K562 (cell line): ENCODE measurements at regions not wholly inside any gene's neighbourhood (a gene's known extent, or its start where the extent isn't known, plus 50 kb on each side); places are given as distances from the start of the nearest gene placed in this dataset.

Source experiments
- ATAC-seq: fragments of 200-7000 bp; cut with Tn5 transposase; 3 replicates; pipeline ENCODE4 v1.9.1; 2020; ENCODE audit warnings: moderate library complexity
- BruUV-seq: library from RNA; stranded (reverse); fragments of 400-500 nt; replicated peaks from 2 replicates; lab custom pipeline; 2021; lab: Mats Ljungman, UMichigan
- CTCF ChIA-PET: fragments of 300-600 bp; formaldehyde crosslinking; extraction: SDS; loops from one replicate; lab custom pipeline; 2021; ENCODE audit warnings: low intra/inter-chr PET ratio; lab: Yijun Ruan, JAX
- POLR2A ChIA-PET: fragments of 300-600, 350-650 bp; sonication (Branson Sonifier 250); formaldehyde crosslinking; extraction: SDS; loops from one replicate; lab custom pipeline; 2021; ENCODE audit warnings: antibody characterized with exemption, inconsistent platforms; lab: Yijun Ruan, JAX
- DNase-seq, 4 experiments: peaks; one replicate each; pipeline versions ENCODE4 v3.0.0 to v3.0.0-alpha.2; 2011 to 2018; ENCODE audit warnings: low spot score in 3 of 4, mixed read lengths in 3 of 4; ENCODE audit errors: extremely low read depth in 1 of 4
- FAIRE-seq: peaks from 2 replicates; lab custom pipeline; 2011; peaks lifted over from hg19 to GRCh38; lab: Jason Lieb, UNC
- H2AFZ ChIP-seq: 2 replicates; pipeline ENCODE4 v1.6.0; 2011; ENCODE audit warnings: low read depth, low read length, control low read depth, inconsistent platforms
- H3K27ac ChIP-seq: fragments of 200-600 bp; 3 replicates; pipeline ENCODE4 v1.8.0; 2011; ENCODE audit warnings: low read depth, mild to moderate bottlenecking, control low read depth, inconsistent platforms, low read length, moderate library complexity, mixed read lengths; ENCODE audit errors: extremely low read depth
- H3K27me3 ChIP-seq, 2 experiments: fragments of 300-600 bp in 1 of 2; 2 replicates in 1 of 2; 3 replicates in 1 of 2; pipeline versions ENCODE4 v1.6.0 to v1.8.0; 2011; ENCODE audit warnings: inconsistent platforms in 2 of 2, low read length in 2 of 2, mild to moderate bottlenecking in 1 of 2, mixed read lengths in 1 of 2, moderate library complexity in 1 of 2; ENCODE audit not compliant: control insufficient read depth in 2 of 2, insufficient read depth in 2 of 2
- H3K36me3 ChIP-seq: fragments of 300-600 bp; 3 replicates; pipeline ENCODE4 v1.8.0; 2011; ENCODE audit warnings: mild to moderate bottlenecking, low read length, inconsistent platforms; ENCODE audit not compliant: control insufficient read depth, insufficient read depth
- H3K4me1 ChIP-seq, 2 experiments: fragments of 200-600 bp in 1 of 2; replicated peaks in 1 of 2; 2 replicates in 1 of 2; 3 replicates in 1 of 2; pipeline versions ENCODE4 v1.5.1 to v1.8.0; 2011; ENCODE audit warnings: inconsistent platforms in 2 of 2, low read length in 2 of 2, mild to moderate bottlenecking in 1 of 2, mixed read lengths in 1 of 2, moderate library complexity in 1 of 2; ENCODE audit not compliant: control insufficient read depth in 2 of 2, insufficient read depth in 2 of 2
- H3K4me2 ChIP-seq: 2 replicates; pipeline ENCODE4 v1.6.1; 2011; ENCODE audit warnings: low read length, control low read depth, inconsistent platforms, mixed read lengths; ENCODE audit not compliant: insufficient read depth
- H3K4me3 ChIP-seq: fragments of 200-600 bp; sonication (generic), shearing (Covaris generic); 2 replicates; pipeline ENCODE4 v1.5.1; 2016; ENCODE audit warnings: control low read depth, inconsistent platforms
- H3K79me2 ChIP-seq: fragments of 200-600 bp; 3 replicates; pipeline ENCODE4 v1.8.0; 2011; ENCODE audit warnings: low read length, inconsistent platforms; ENCODE audit not compliant: control insufficient read depth, insufficient read depth
- H3K9ac ChIP-seq, 2 experiments: 2 replicates each; pipeline versions ENCODE4 v1.6.0 to v1.6.1; 2011; ENCODE audit warnings: low read depth in 2 of 2, low read length in 2 of 2, control low read depth in 1 of 2, inconsistent platforms in 1 of 2, mild to moderate bottlenecking in 1 of 2, mixed read lengths in 1 of 2; ENCODE audit not compliant: insufficient read depth in 1 of 2
- H3K9me1 ChIP-seq: one replicate; pipeline ENCODE4 v1.6.0; 2011; ENCODE audit warnings: inconsistent platforms, mild to moderate bottlenecking, low read length, moderate library complexity; ENCODE audit not compliant: control insufficient read depth, insufficient read depth
- H3K9me3 ChIP-seq: replicated peaks from 2 replicates; pipeline ENCODE4 v1.5.1; 2011; ENCODE audit warnings: low read depth, low read length, inconsistent platforms; ENCODE audit not compliant: control insufficient read depth, insufficient read depth
- H4K20me1 ChIP-seq: replicated peaks from 2 replicates; pipeline ENCODE4 v1.6.1; 2011; ENCODE audit warnings: low read length, inconsistent platforms, mixed read lengths; ENCODE audit not compliant: control insufficient read depth, insufficient read depth
- CEBPB ChIP-seq: fragments of 450-650 bp; IDR thresholded peaks from 2 replicates; pipeline ENCODE4 v1.6.1; 2016; ENCODE audit warnings: missing genetic modification characterization, missing compliant biosample characterization
- CEBPG ChIP-seq, 3 experiments: fragments of 200-800 bp in 1 of 3; sonication (Bioruptor generic) in 1 of 3; sonication (generic) in 1 of 3; formaldehyde crosslinking in 1 of 3; IDR thresholded peaks in 2 of 3; conservative IDR thresholded peaks in 1 of 3; 2 replicates each; pipeline versions ENCODE4 v1.6.1 to v1.8.0; 2016 to 2022; ENCODE audit warnings: missing compliant biosample characterization in 2 of 3, missing genetic modification characterization in 2 of 3, mild to moderate bottlenecking in 1 of 3, missing genetic modification reagents in 1 of 3
- ETV5 ChIP-seq: sonication (generic); formaldehyde crosslinking; IDR thresholded peaks from 2 replicates; pipeline ENCODE4 v1.4.0; 2020; ENCODE audit warnings: low read depth, mild to moderate bottlenecking, missing genetic modification reagents
- FOXA1 ChIP-seq: fragments of 450-650 bp; IDR thresholded peaks from 2 replicates; pipeline ENCODE4 v1.6.1; 2016; ENCODE audit warnings: mild to moderate bottlenecking, borderline replicate concordance
- NCOA1 ChIP-seq: fragments of 450-650 bp; IDR thresholded peaks from 2 replicates; pipeline ENCODE4 v1.6.1; 2016; ENCODE audit warnings: low read depth
- POLR3A ChIP-seq: IDR thresholded peaks from 2 replicates; pipeline ENCODE4 v1.6.1; 2011; ENCODE audit warnings: borderline replicate concordance, mild to moderate bottlenecking, moderate library complexity; ENCODE audit not compliant: insufficient read length, insufficient read depth; ENCODE audit errors: extremely low read depth
- STAT5B ChIP-seq: fragments of 250-450 bp; sonication (Bioruptor Pico); IDR thresholded peaks from 2 replicates; pipeline ENCODE4 v1.8.0; 2021; ENCODE audit warnings: mild to moderate bottlenecking, inconsistent platforms
- TCF3 ChIP-seq: sonication (generic); formaldehyde crosslinking; IDR thresholded peaks from 2 replicates; pipeline ENCODE4 v1.4.0; 2020; ENCODE audit warnings: mild to moderate bottlenecking, missing genetic modification reagents
- TSC22D4 ChIP-seq: fragments of 450-650 bp; IDR thresholded peaks from 2 replicates; pipeline ENCODE4 v1.6.1; 2016; ENCODE audit warnings: missing genetic modification characterization, missing biosample characterization, control low read depth
- ZFP1 ChIP-seq: fragments of 450-650 bp; formaldehyde crosslinking; IDR thresholded peaks from 2 replicates; pipeline ENCODE4 v1.4.0; 2020; ENCODE audit warnings: mild to moderate bottlenecking, mixed read lengths
- ZNF146 ChIP-seq: IDR thresholded peaks from one replicate; pipeline ENCODE4 v1.6.1; 2018; ENCODE audit warnings: missing compliant biosample characterization; ENCODE audit not compliant: unreplicated experiment
- ZNF584 ChIP-seq: fragments of 200-800 bp; sonication (Bioruptor generic); IDR thresholded peaks from 2 replicates; pipeline ENCODE4 v1.6.1; 2016; ENCODE audit warnings: low read depth, mild to moderate bottlenecking, missing genetic modification characterization, missing compliant biosample characterization
- ZNF780A ChIP-seq: fragments of 250-450 bp; sonication (Bioruptor Pico); IDR thresholded peaks from 2 replicates; pipeline ENCODE4 v1.5.0; 2021; ENCODE audit warnings: mild to moderate bottlenecking
- WGBS: fragments of 100-300 bp; shearing (Covaris generic); methylation state at CpG from one replicate; pipeline ENCODE4 v1.1.6; 2016; ENCODE audit warnings: low coverage, mixed read lengths; ENCODE audit not compliant: insufficient coverage; ENCODE audit errors: missing lambda C conversion rate; 5-methylcytosine and 5-hydroxymethylcytosine counted together
- in situ Hi-C: fragments of 300-500 bp; cut with MboI; formaldehyde crosslinking; loops from 4 replicates; pipeline ENCODE4 v1.15.0; 2018; ENCODE audit warnings: inconsistent platforms, mixed read lengths
- intact Hi-C: fragments of 100-400 bp; cut with micrococcal nuclease; formaldehyde crosslinking; loops from 2 replicates; pipeline ENCODE4 v1.14.2; 2022
- TF ChIP-seq, protein P1 (sequence below): sonication (generic); formaldehyde crosslinking; IDR thresholded peaks from 2 replicates; pipeline ENCODE4 v1.9.0; 2022; ENCODE audit warnings: mild to moderate bottlenecking, missing genetic modification reagents

DNA sequence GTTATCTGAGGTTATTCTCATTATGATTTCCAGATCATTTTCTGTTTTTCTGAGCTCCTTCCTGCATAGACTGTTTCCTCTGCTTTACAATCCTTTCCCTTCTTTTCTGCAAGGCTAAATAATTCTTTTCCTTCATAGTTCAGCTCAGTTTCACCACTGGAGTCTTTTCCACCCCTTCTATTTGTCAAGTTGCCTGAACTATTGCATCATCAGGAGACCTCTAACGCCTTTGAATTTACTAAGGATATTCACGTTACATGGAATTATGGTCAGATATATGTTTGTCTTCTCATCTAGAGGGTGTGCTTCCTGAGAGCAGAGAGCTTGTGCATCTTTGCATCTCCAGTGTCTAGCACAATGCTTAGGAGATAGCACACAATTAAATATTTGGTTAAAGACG, 140.4 kb upstream of the CA10 start:
- DNase-seq: no peak
- WGBS: 0% methylated on average over 3 of the region's 3 CpGs
- Histone ChIP-seq H3K27me3 (no peaks in the 10 kb centered on the region), H4K20me1 (no peaks in the 10 kb centered on the region), H3K4me1 (no peaks in the 10 kb centered on the region), H3K9me1 (no peaks in the 10 kb centered on the region), H3K9me3 (no peaks in the 10 kb centered on the region), H3K4me2 (no peak overlapping the region), H3K4me3 (no peak overlapping the region), H3K9ac (no peak overlapping the region), H3K36me3 (no peaks in the 10 kb centered on the region), H2AFZ (no peak overlapping the region), H3K79me2 (no peaks in the 10 kb centered on the region), H3K27ac (no peak overlapping the region)
- BruUV-seq: no TSS peak
- intact Hi-C loops (no loop called here), in situ Hi-C loops (no loop called here)
- ATAC-seq: no peak
- no peak for TF ChIP-seq TSC22D4
- no peak for TF ChIP-seq ZNF584
- 0 out of 2 replicates have a peak, but pooled peaks have one; percentile 22 for TF ChIP-seq CEBPB
- no peak for TF ChIP-seq NCOA1
- TF ChIP-seq ZFP1 (CRISPR knock-in tag): no peak
- no peak for TF ChIP-seq FOXA1
- TF ChIP-seq STAT5B (CRISPR knock-in tag): no peak
- TF ChIP-seq POLR3A: no peak
- no peak for TF ChIP-seq ZNF146 (CRISPR knock-in tag)
- TF ChIP-seq, protein P1, sequence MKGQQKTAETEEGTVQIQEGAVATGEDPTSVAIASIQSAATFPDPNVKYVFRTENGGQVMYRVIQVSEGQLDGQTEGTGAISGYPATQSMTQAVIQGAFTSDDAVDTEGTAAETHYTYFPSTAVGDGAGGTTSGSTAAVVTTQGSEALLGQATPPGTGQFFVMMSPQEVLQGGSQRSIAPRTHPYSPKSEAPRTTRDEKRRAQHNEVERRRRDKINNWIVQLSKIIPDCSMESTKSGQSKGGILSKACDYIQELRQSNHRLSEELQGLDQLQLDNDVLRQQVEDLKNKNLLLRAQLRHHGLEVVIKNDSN (CRISPR knock-in tag): no peak
- TF ChIP-seq CEBPG (CRISPR knock-in tag; IDR thresholded peaks at IDR 0.05): no peak
- peak; percentile 17 to 68; a peak in 1 of 4 replicates for TF ChIP-seq CEBPG (tag; conservative IDR thresholded peaks at IDR 0.05 in 1 of 2, IDR thresholded peaks at IDR 0.05 in 1 of 2)
- TF ChIP-seq ETV5 (CRISPR knock-in tag): no peak
- no peak for TF ChIP-seq ZNF780A (CRISPR knock-in tag)
- no peak for TF ChIP-seq TCF3 (CRISPR knock-in tag)
- ChIA-PET POLR2A (interaction anchor here (0.7 kb wide), 1 partner anchor 812 kb away, joined by 3 read pairs; no protein-coding TSS in a partner anchor), CTCF (no interaction called here)
- FAIRE-seq: no peak
